ENCODE measurements at regions not wholly inside any gene's neighbourhood (a gene's known extent, or its start where the extent isn't known, plus 50 kb on each side); places are given as distances from the start of the nearest gene placed in this dataset.

GRCh38 chr12:37672655-37673260 lies 643.8 kb upstream of the ALG10B start:
- TF ChIP-seq, protein P1, sequence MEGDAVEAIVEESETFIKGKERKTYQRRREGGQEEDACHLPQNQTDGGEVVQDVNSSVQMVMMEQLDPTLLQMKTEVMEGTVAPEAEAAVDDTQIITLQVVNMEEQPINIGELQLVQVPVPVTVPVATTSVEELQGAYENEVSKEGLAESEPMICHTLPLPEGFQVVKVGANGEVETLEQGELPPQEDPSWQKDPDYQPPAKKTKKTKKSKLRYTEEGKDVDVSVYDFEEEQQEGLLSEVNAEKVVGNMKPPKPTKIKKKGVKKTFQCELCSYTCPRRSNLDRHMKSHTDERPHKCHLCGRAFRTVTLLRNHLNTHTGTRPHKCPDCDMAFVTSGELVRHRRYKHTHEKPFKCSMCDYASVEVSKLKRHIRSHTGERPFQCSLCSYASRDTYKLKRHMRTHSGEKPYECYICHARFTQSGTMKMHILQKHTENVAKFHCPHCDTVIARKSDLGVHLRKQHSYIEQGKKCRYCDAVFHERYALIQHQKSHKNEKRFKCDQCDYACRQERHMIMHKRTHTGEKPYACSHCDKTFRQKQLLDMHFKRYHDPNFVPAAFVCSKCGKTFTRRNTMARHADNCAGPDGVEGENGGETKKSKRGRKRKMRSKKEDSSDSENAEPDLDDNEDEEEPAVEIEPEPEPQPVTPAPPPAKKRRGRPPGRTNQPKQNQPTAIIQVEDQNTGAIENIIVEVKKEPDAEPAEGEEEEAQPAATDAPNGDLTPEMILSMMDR (conservative IDR thresholded peaks at IDR 0.05), result peak; percentile 77
- TF ChIP-seq EZH2 (IDR thresholded peaks at IDR 0.05; ENCODE audit: low read depth), result no peak
